GM20000 (cell line): ENCODE measurements at regions not wholly inside any gene's neighbourhood (a gene's known extent, or its start where the extent isn't known, plus 50 kb on each side); places are given as distances from the start of the nearest gene placed in this dataset.

Experiments
- DNase-seq: peaks from one replicate; pipeline ENCODE4 v3.0.0; 2012; ENCODE audit warnings: low spot score
- TF ChIP-seq, protein P1 (sequence below): IDR thresholded peaks from 2 replicates; pipeline ENCODE4 v1.5.1; 2012; ENCODE audit warnings: mild to moderate bottlenecking, control low read depth; ENCODE audit errors: extremely low read depth, missing control alignments

DNA sequence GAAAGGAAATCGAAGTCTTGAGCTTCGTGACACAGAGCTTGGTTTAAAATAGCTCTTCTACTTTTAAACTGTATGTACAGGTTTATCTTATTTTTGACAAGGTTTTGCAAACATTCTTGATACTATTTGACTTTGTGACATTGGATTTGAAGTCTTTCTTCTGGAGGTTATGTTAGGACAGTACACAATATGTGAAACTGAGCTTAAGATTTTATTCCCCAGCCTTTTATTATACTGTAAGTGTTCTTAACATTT is 95.2 kb upstream of the BTBD3 start:
- DNase-seq, result no peak
- TF ChIP-seq, protein P1, sequence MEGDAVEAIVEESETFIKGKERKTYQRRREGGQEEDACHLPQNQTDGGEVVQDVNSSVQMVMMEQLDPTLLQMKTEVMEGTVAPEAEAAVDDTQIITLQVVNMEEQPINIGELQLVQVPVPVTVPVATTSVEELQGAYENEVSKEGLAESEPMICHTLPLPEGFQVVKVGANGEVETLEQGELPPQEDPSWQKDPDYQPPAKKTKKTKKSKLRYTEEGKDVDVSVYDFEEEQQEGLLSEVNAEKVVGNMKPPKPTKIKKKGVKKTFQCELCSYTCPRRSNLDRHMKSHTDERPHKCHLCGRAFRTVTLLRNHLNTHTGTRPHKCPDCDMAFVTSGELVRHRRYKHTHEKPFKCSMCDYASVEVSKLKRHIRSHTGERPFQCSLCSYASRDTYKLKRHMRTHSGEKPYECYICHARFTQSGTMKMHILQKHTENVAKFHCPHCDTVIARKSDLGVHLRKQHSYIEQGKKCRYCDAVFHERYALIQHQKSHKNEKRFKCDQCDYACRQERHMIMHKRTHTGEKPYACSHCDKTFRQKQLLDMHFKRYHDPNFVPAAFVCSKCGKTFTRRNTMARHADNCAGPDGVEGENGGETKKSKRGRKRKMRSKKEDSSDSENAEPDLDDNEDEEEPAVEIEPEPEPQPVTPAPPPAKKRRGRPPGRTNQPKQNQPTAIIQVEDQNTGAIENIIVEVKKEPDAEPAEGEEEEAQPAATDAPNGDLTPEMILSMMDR, result no peak

DNA sequence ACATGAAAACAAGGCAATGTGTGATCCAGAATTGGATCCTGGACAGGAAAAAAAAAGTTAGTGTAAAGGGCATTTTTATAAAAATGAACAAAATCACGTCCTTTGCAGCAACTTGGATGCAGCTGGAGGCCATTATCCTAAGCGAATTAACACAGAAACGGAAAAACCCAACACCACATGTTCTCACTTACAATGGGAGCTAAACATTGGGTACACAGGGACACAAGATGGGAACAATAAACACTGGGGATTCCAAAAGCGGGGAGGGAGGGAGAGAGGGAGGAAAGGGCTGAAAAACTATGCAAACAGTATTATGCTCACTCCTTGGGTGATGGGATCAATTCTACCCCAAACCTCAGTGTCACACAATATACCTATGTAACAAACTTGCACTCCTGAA is 91.4 kb upstream of the BTBD3 start:
- DNase-seq, result no peak
- TF ChIP-seq, protein P1, result no peak

DNA sequence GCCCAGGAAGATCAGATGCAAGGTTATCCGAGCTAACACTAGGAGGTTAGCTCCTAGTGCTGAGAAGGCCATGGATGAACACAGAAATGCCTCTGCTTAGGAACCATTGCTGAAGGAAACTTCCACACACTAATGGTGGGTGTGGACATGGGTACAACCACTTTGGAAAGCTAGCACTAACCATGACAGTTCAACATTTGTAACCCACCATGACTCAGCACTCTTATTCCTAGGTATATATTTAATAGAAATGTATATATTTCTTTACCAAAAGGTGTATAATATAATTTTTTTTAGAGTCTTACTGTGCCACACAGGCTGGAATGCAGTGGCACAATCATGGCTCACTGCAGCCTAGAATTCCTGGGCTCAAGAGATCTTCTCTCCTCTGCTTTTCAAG is 85.3 kb upstream of the BTBD3 start:
- TF ChIP-seq, protein P1, result no peak
- no peak for DNase-seq

DNA sequence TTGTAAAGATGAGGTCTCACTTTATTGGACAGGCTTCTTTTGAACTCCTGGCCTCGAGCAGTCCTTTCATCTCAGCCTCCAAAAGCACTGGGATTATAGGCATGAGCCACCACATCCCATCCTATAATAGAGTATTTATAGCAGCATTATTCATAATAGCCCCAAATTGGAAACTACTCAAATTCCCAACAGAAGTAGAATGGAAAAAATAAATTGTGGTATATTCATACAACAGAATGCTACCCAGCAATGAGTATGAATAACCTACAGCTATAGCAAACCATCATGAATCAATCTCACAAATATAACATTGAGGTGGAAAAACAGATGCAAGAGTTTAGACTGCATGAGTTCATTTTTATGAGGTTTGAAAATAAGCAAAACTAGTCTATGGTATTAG is 84.8 kb upstream of the BTBD3 start:
- no peak for DNase-seq

DNA sequence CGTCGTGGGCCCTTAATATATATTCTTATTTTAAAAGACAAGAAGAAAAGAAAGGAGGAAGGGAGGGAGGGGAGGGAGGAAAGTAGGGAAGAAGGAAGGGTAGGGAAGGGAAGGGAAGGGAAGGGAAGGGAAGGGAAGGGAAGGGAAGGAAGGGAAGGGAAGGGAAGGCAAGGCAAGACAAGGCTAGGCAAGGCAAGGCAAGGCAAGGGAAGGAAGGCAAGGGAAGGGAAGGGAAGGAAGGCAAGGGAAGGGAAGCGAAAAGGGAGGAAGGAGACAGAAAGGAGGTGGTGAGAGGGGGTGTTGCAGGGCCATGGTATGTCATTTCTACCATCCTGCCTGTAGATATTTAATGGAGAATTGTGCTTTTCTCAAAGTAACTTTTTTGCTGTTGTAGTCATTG is 83.9 kb upstream of the BTBD3 start:
- no peak for DNase-seq
- TF ChIP-seq, protein P1, result no peak

More for the DNA sequence above, 84.8 kb upstream of the BTBD3 start:
- TF ChIP-seq, protein P1, result no peak

DNA sequence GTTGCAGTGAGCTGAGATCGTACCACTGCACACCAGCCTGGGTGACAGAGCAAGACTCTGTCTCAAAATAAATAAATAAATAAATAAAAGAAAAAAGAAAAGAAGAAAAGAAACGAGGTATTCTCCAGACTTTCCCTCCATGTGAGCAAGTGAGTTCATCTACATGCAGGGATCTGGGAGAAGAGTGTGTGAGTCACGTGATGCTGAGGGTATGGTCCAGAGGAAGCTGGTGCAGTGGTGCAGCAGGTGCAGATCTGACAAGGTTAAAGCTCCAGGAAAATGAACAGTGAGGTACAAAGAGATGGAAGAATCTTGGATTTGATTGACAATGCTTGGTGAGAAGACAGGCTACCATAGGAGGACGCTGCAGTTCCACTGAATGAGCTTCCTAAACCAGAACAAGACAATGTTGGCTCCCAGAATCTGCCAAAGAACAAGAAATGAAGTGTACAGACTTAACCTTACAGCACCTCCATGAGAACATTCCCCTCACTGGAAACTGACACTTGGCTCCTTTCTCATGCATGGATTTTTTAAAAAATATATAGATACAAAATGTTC is 79.5 kb upstream of the BTBD3 start:
- TF ChIP-seq, protein P1, result no peak
- no peak for DNase-seq

DNA sequence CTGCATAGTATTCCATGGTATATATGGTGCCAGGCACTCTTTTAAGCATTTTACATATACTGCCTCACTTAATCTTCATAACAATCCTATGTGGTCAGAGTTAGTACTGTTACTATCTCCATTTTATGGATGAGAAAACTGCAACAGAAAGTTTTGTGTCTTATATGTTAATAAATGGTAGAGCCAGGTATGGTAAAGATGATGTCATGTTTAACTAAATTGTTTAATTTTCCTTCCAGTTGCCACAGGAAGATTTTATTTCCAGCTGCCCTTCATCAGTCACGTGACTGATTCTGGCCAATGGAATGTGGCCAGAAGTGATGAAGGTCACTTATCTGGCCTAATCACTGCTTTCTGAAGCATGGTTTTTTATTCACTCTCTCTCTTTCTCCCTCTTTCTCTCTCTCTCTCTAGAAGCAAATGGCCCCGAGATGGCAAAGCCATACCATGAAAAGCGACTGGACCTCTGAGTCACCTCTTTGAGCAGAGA is 75.7 kb upstream of the BTBD3 start:
- no peak for DNase-seq
- TF ChIP-seq, protein P1, result no peak
